PC-3 (cell line): ENCODE measurements at regions not wholly inside any gene's neighbourhood (a gene's known extent, or its start where the extent isn't known, plus 50 kb on each side); places are given as distances from the start of the nearest gene placed in this dataset.

ENCODE experiments used
- CTCF ChIP-seq: fragments of 300-600 bp; sonication (generic); conservative IDR thresholded peaks from 2 replicates; pipeline ENCODE4 v1.5.1; 2017; ENCODE audit warnings: antibody characterized with exemption, low read depth, mild to moderate bottlenecking, low read length
- EZH2 ChIP-seq: fragments of 300-600 bp; sonication (generic); IDR thresholded peaks from one replicate; pipeline ENCODE4 v1.6.1; 2017; ENCODE audit warnings: antibody characterized with exemption, mild to moderate bottlenecking, low read length; ENCODE audit not compliant: unreplicated experiment
- EZH2phosphoT487 ChIP-seq: fragments of 300-600 bp; sonication (generic); IDR thresholded peaks from 2 replicates; pipeline ENCODE4 v1.6.1; 2018; ENCODE audit warnings: mild to moderate bottlenecking, antibody characterized with exemption, low read length, borderline replicate concordance

GRCh38 chr11:19560156-19560555 is 152.5 kb upstream of the NAV2 start:
- TF ChIP-seq CTCF (no peak), EZH2phosphoT487 (no peak), EZH2 (no peak)
